ENCODE measurements at regions not wholly inside any gene's neighbourhood (a gene's known extent, or its start where the extent isn't known, plus 50 kb on each side); places are given as distances from the start of the nearest gene placed in this dataset.
"Not testable (repeated sequence)": the region's sequence is repeated elsewhere in the genome, so short reads cannot be mapped to it uniquely, and the experiment has no call there.

- DNase-seq (ENCODE audit: low read depth in 2 of 2), result no peak
Measured at GRCh38 chr18:1124495-1124894, 219.8 kb downstream of the ADCYAP1 start.

GRCh38 chr18:1133541-1133940 lies 228.9 kb downstream of the ADCYAP1 start:
- no peak for DNase-seq (ENCODE audit: low read depth in 2 of 2)

GRCh38 chr18:1147730-1148129 lies 243.1 kb downstream of the ADCYAP1 start:
- no peak for DNase-seq (ENCODE audit: low read depth in 2 of 2)

- no peak for DNase-seq (ENCODE audit: low read depth in 2 of 2)
Measured at GRCh38 chr18:1149709-1150108, 245.0 kb downstream of the ADCYAP1 start.

- DNase-seq (ENCODE audit: low read depth in 2 of 2), result no peak
Measured at GRCh38 chr18:1150344-1150743, 245.7 kb downstream of the ADCYAP1 start.

- not testable (repeated sequence) for DNase-seq (ENCODE audit: low read depth in 2 of 2)
Measured at GRCh38 chr18:1152958-1153357, 248.3 kb downstream of the ADCYAP1 start.

GRCh38 chr18:1173593-1173992 lies 268.9 kb downstream of the ADCYAP1 start:
- no peak for DNase-seq (ENCODE audit: low read depth in 2 of 2)

- DNase-seq (ENCODE audit: low read depth in 2 of 2), result no peak
Measured at GRCh38 chr18:1177232-1177631, 272.6 kb downstream of the ADCYAP1 start.

GRCh38 chr18:1191341-1191740 lies 286.7 kb downstream of the ADCYAP1 start:
- no peak for DNase-seq (ENCODE audit: low read depth in 2 of 2)

- DNase-seq (ENCODE audit: low read depth in 2 of 2), result no peak
Measured at GRCh38 chr18:1213126-1213525, 308.5 kb downstream of the ADCYAP1 start.

GRCh38 chr18:1222880-1223279 lies 318.2 kb downstream of the ADCYAP1 start:
- no peak for DNase-seq (ENCODE audit: low read depth in 2 of 2)

- DNase-seq (ENCODE audit: low read depth in 2 of 2), result no peak
Measured at GRCh38 chr18:1227025-1227424, 322.4 kb downstream of the ADCYAP1 start.

- DNase-seq (ENCODE audit: low read depth in 2 of 2), result no peak
Measured at GRCh38 chr18:1229634-1230033, 325.0 kb downstream of the ADCYAP1 start.

GRCh38 chr18:1232867-1233266 lies 328.2 kb downstream of the ADCYAP1 start:
- no peak for DNase-seq (ENCODE audit: low read depth in 2 of 2)

- DNase-seq (ENCODE audit: low read depth in 2 of 2), result no peak
Measured at GRCh38 chr18:1240701-1241100, 336.0 kb downstream of the ADCYAP1 start.

- no peak for DNase-seq (ENCODE audit: low read depth in 2 of 2)
Measured at GRCh38 chr18:1244397-1245122, 339.9 kb downstream of the ADCYAP1 start.

- no peak for DNase-seq (ENCODE audit: low read depth in 2 of 2)
Measured at GRCh38 chr18:1246827-1247226, 342.2 kb downstream of the ADCYAP1 start.

GRCh38 chr18:1252534-1252933 lies 347.9 kb downstream of the ADCYAP1 start:
- no peak for DNase-seq (ENCODE audit: low read depth in 2 of 2)

GRCh38 chr18:1252936-1253335 lies 348.3 kb downstream of the ADCYAP1 start:
- DNase-seq (ENCODE audit: low read depth in 2 of 2), result no peak

GRCh38 chr18:1253827-1254226 lies 349.2 kb downstream of the ADCYAP1 start:
- no peak for DNase-seq (ENCODE audit: low read depth in 2 of 2)

- DNase-seq (ENCODE audit: low read depth in 2 of 2), result no peak
Measured at GRCh38 chr18:1261054-1261453, 356.4 kb downstream of the ADCYAP1 start.

GRCh38 chr18:1267021-1267420 lies 362.4 kb downstream of the ADCYAP1 start:
- no peak for DNase-seq (ENCODE audit: low read depth in 2 of 2)

- DNase-seq (ENCODE audit: low read depth in 2 of 2), result no peak
Measured at GRCh38 chr18:1270081-1270480, 365.4 kb downstream of the ADCYAP1 start.

- DNase-seq (ENCODE audit: low read depth in 2 of 2), result no peak
Measured at GRCh38 chr18:1273469-1273868, 368.8 kb downstream of the ADCYAP1 start.

Measured in stimulated activated CD4-positive, alpha-beta T cell treated with anti-CD3 and anti-CD28 coated beads, Interleukin-12 subunit alpha, Interleukin-12 subunit beta, amount 100 ng/mL, for 24 hours (primary cell).